ENCODE measurements at regions not wholly inside any gene's neighbourhood (a gene's known extent, or its start where the extent isn't known, plus 50 kb on each side); places are given as distances from the start of the nearest gene placed in this dataset.

GRCh38 chr22:48740086-48740730 lies 1087.5 kb downstream of the BRD1 start:
- Histone ChIP-seq H3K27ac (no peak overlapping the region), H3K36me3 (peaks cover 0 to 37% (median 0%) of the 10 kb centered on the region in 3 donors), H3K4me3 (no peak overlapping the region), H3K4me1 (peaks cover 0 to 2% (median 0%) of the 10 kb centered on the region in 4 donors), H3K27me3 (no peaks in the 10 kb centered on the region), H3K9me3 (peaks cover 0 to 18% (median 0%) of the 10 kb centered on the region in 4 donors)
- DNase-seq (ENCODE audit: low spot score in 2 of 2) = no peak
- TF ChIP-seq POLR2A (IDR thresholded peaks at IDR 0.05) = no peak
- TF ChIP-seq EP300 (IDR thresholded peaks at IDR 0.05) = no peak
- TF ChIP-seq, protein P1, sequence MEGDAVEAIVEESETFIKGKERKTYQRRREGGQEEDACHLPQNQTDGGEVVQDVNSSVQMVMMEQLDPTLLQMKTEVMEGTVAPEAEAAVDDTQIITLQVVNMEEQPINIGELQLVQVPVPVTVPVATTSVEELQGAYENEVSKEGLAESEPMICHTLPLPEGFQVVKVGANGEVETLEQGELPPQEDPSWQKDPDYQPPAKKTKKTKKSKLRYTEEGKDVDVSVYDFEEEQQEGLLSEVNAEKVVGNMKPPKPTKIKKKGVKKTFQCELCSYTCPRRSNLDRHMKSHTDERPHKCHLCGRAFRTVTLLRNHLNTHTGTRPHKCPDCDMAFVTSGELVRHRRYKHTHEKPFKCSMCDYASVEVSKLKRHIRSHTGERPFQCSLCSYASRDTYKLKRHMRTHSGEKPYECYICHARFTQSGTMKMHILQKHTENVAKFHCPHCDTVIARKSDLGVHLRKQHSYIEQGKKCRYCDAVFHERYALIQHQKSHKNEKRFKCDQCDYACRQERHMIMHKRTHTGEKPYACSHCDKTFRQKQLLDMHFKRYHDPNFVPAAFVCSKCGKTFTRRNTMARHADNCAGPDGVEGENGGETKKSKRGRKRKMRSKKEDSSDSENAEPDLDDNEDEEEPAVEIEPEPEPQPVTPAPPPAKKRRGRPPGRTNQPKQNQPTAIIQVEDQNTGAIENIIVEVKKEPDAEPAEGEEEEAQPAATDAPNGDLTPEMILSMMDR (IDR thresholded peaks at IDR 0.05) = no peak
- WGBS, 2 donors = 75 to 79% methylated on average over 20 to 21 of the region's 21 CpGs

DNA sequence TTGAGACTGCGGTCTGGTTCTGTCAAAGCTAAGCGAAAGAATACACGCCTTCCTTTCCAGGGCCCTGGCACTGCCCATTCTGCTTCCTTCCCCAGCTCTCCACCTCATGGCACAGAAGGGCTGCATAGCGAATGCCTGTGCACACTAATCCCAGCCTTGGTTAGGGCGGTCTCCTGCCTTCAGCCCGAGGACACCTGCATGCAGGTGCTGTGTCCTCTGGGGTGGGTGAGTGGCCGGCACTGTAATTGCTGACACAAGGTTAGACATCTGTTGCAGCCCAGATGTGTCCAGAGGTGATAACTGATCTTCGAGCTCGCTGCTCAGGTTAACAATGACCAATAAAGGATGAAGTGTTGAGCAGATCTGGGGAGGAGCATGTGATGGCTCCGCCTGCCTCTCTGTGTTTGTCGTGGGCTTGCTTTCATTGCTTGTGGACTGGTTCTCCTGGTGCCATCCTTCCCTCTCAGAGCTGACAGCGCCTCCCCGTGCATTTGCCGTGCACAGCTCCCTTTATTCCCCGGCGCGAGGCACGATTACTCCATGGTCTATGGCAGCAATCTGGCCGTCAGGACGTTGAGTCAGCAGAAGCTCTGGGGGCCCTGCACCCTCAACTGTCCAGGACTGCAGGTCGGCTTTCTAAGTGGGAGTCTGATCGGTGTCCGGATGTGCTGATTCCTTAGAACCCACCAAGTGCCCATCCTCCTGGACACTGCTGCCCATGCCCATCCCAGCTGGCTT lies 1088.2 kb downstream of the BRD1 start:
- WGBS, 2 donors = 79 to 85% methylated on average over 22 to 23 of the region's 23 CpGs
- Histone ChIP-seq H3K27ac (no peak overlapping the region), H3K4me1 (no peaks in the 10 kb centered on the region), H3K27me3 (no peaks in the 10 kb centered on the region), H3K9me3 (peaks cover 0 to 18% (median 0%) of the 10 kb centered on the region in 4 donors), H3K36me3 (peaks cover 0 to 42% (median 0%) of the 10 kb centered on the region in 3 donors), H3K4me3 (no peak overlapping the region)
- TF ChIP-seq, protein P1 (IDR thresholded peaks at IDR 0.05) = no peak
- no peak for TF ChIP-seq POLR2A (IDR thresholded peaks at IDR 0.05)
- no peak for TF ChIP-seq EP300 (IDR thresholded peaks at IDR 0.05)
- no peak for DNase-seq (ENCODE audit: low spot score in 2 of 2)

DNA sequence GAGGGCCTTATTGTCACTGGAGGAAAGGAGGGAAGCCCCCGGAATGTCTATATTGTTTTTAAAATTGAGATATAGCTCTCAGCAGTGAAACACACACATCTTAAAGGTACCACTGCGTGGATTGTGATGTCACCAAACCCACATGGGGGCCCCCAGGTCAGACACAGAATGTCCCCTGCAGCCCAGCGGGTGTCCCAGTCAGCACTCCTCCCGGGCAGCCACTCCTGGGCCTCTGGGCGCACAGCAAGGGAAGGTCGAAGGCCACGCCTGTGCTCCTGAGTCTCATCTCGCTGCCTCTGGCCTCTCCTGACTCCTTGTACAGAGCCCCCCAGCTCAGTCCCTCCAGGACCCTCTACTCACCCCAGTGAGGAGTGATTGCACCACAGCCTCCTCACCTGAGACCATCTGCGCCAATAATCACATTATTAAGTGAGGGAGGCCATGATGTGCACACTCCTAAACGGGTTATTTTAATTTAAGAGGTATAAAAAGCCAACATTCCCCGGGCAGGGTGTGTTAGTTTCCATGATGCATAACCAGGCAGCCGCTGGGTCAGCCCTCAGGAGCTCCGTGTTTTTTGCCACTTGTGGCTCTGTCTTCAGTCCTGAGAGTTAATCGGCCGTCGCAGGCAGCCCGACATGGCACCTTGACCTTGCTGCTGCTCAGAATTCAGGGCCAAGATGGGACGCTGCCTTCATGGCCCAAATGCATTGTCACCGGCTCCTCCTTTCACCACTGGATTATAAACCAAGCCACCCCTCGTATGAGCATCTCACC lies 1089.3 kb downstream of the BRD1 start:
- H3K4me3 ChIP-seq = no peak overlapping the region
- H3K36me3 ChIP-seq = peaks cover 0 to 42% (median 0%) of the 10 kb centered on the region in 3 donors
- no peaks in the 10 kb centered on the region for H3K27me3 ChIP-seq
- DNase-seq (ENCODE audit: low spot score in 2 of 2) = no peak
- no peak overlapping the region for H3K27ac ChIP-seq
- no peaks in the 10 kb centered on the region for H3K4me1 ChIP-seq
- 83 to 89% methylated on average over 20 of the region's 20 CpGs for WGBS, 2 donors
- peaks cover 0 to 15% (median 0%) of the 10 kb centered on the region in 4 donors for H3K9me3 ChIP-seq
- TF ChIP-seq EP300 (IDR thresholded peaks at IDR 0.05) (no peak), POLR2A (IDR thresholded peaks at IDR 0.05) (no peak)
- TF ChIP-seq, protein P1 (IDR thresholded peaks at IDR 0.05) = no peak

DNA sequence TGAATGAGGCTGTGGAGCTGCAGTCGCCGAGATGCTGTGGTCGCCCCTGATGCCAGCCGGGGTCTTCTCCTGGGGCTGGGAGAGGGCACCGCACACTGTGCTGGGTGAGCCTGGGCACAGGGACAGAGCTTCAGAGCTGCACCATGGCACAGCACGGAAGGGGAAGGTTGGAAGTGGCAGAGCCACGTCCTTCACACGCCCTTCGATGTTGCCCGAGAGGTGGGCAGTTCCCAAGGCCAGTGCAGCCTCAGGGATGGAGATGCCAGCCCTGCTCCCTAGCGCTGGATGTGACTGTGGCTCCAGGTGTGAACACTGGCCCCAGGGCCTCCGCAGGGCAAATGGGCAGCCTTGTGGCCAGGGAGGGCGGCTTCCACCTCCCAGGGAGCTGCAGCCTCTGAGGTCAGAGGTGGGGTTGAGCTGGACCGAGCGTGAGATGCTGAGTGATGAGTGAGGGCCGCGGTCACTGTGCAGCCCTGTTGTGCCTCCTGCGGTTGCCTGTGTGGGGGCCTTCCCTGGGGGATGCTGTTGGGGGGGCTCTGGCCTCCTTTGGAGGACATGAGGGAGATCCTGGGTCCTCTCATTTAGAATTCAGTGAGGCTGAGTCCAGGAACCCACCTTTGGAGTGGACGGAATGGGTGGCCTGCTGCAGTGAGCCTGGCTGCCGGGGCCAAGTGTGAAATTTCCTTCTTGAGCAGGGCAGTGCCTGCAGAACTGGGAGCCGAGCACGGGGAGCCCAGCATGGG lies 1090.0 kb downstream of the BRD1 start:
- H3K4me1 ChIP-seq = no peaks in the 10 kb centered on the region
- WGBS, 2 donors = 77 to 83% methylated on average over 18 to 19 of the region's 22 CpGs
- H3K4me3 ChIP-seq = no peak overlapping the region
- H3K27me3 ChIP-seq = no peaks in the 10 kb centered on the region
- no peak overlapping the region for H3K27ac ChIP-seq
- DNase-seq (ENCODE audit: low spot score in 2 of 2) = no peak
- H3K36me3 ChIP-seq = peaks cover 0 to 37% (median 0%) of the 10 kb centered on the region in 3 donors
- TF ChIP-seq EP300 (IDR thresholded peaks at IDR 0.05) = no peak
- TF ChIP-seq, protein P1 (IDR thresholded peaks at IDR 0.05) = no peak
- peaks cover 0 to 15% (median 0%) of the 10 kb centered on the region in 4 donors for H3K9me3 ChIP-seq

Data from tibial nerve (tissue), 4 donors.